Loucy (cell line): ENCODE measurements at regions not wholly inside any gene's neighbourhood (a gene's known extent, or its start where the extent isn't known, plus 50 kb on each side); places are given as distances from the start of the nearest gene placed in this dataset.
A peak's percentile ranks its signal among the peaks of the same experiment; 100 is the strongest.
"Not testable (repeated sequence)": the region's sequence is repeated elsewhere in the genome, so short reads cannot be mapped to it uniquely, and the experiment has no call there.

ENCODE experiments used
- H2AFZ ChIP-seq: fragments of 200-600 bp; sonication (generic); 2 replicates; pipeline ENCODE4 v1.6.0; 2016; ENCODE audit warnings: antibody characterized with exemption, mild to moderate bottlenecking, low read length, moderate library complexity
- H3F3A ChIP-seq: fragments of 200-600 bp; 2 replicates; pipeline ENCODE4 v1.6.0; 2016; ENCODE audit warnings: antibody characterized with exemption, low read depth, mild to moderate bottlenecking
- H3K27me3 ChIP-seq: fragments of 200-600 bp; sonication (generic); 2 replicates; pipeline ENCODE4 v1.6.1; 2014; ENCODE audit warnings: low read length, mild to moderate bottlenecking; ENCODE audit not compliant: insufficient read depth, poor library complexity, severe bottlenecking
- H3K36me3 ChIP-seq: fragments of 200-600 bp; sonication (generic); 2 replicates; pipeline ENCODE4 v1.6.1; 2016; ENCODE audit warnings: low read length; ENCODE audit not compliant: insufficient read depth
- H3K4me1 ChIP-seq: fragments of 200-600 bp; sonication (generic); 2 replicates; pipeline ENCODE4 v1.5.1; 2014; ENCODE audit warnings: low read length, mild to moderate bottlenecking; ENCODE audit not compliant: insufficient read depth, poor library complexity, severe bottlenecking
- H3K4me2 ChIP-seq: fragments of 200-600 bp; sonication (generic); 2 replicates; pipeline ENCODE4 v1.6.0; 2014; ENCODE audit warnings: antibody characterized with exemption, low read length, low read depth, mild to moderate bottlenecking; ENCODE audit not compliant: poor library complexity, severe bottlenecking
- H3K4me3 ChIP-seq: fragments of 200-600 bp; sonication (generic); 2 replicates; pipeline ENCODE4 v1.5.1; 2014; ENCODE audit warnings: low read length, mild to moderate bottlenecking, mixed read lengths; ENCODE audit not compliant: poor library complexity, severe bottlenecking
- H3K79me2 ChIP-seq: fragments of 200-600 bp; sonication (generic); 2 replicates; pipeline ENCODE4 v1.6.1; 2014; ENCODE audit warnings: low read length; ENCODE audit not compliant: insufficient read depth
- H3K9ac ChIP-seq: fragments of 200-600 bp; sonication (generic); 2 replicates; pipeline ENCODE4 v1.6.0; 2014; ENCODE audit warnings: mild to moderate bottlenecking, low read depth, low read length, moderate library complexity; ENCODE audit not compliant: poor library complexity, severe bottlenecking
- H3K9me2 ChIP-seq: fragments of 200-600 bp; sonication (generic); replicated peaks from 2 replicates; pipeline ENCODE4 v1.6.1; 2016; ENCODE audit warnings: low read depth, low read length, mixed read lengths
- H3K9me3 ChIP-seq: fragments of 200-600 bp; sonication (generic); 2 replicates; pipeline ENCODE4 v1.6.1; 2014; ENCODE audit warnings: mild to moderate bottlenecking, antibody characterized with exemption, low read length, low read depth; ENCODE audit not compliant: insufficient read depth
- H4K20me1 ChIP-seq: fragments of 200-600 bp; sonication (generic); 2 replicates; pipeline ENCODE4 v1.6.0; 2014; ENCODE audit warnings: antibody characterized with exemption, low read length, mild to moderate bottlenecking; ENCODE audit not compliant: insufficient read depth, poor library complexity, severe bottlenecking
- CTCF ChIP-seq: fragments of 200-600 bp; sonication (generic); conservative IDR thresholded peaks from 2 replicates; pipeline ENCODE4 v1.5.1; 2014; ENCODE audit warnings: mild to moderate bottlenecking, antibody characterized with exemption, low read length
- EZH2phosphoT487 ChIP-seq: fragments of 200-600 bp; IDR thresholded peaks from 2 replicates; pipeline ENCODE4 v1.6.1; 2018; ENCODE audit warnings: antibody characterized with exemption, mild to moderate bottlenecking, moderate library complexity, borderline replicate concordance

- no peak overlapping the region for H2AFZ ChIP-seq
- TF ChIP-seq CTCF = no peak
- TF ChIP-seq EZH2phosphoT487 = no peak
Observed at GRCh38 chr2:188693111-188693510, 281.1 kb upstream of the COL3A1 start.

GRCh38 chr2:188693771-188694170, 280.4 kb upstream of the COL3A1 start:
- H3K9me3 ChIP-seq = no peaks in the 10 kb centered on the region
- no peaks in the 10 kb centered on the region for H3K9me2 ChIP-seq
- no peaks in the 10 kb centered on the region for H4K20me1 ChIP-seq
- no peak overlapping the region for H3K9ac ChIP-seq
- TF ChIP-seq EZH2phosphoT487 (no peak), CTCF (no peak)
- peaks cover 14% of the 10 kb centered on the region; the same call in 1 of the 2 replicates for H3F3A ChIP-seq
- H3K79me2 ChIP-seq = no peaks in the 10 kb centered on the region
- H3K4me3 ChIP-seq = no peak overlapping the region
- peaks cover 32% of the 10 kb centered on the region for H3K4me1 ChIP-seq
- no peaks in the 10 kb centered on the region for H3K27me3 ChIP-seq
- no peak overlapping the region for H2AFZ ChIP-seq
- no peaks in the 10 kb centered on the region for H3K36me3 ChIP-seq
- no peak overlapping the region for H3K4me2 ChIP-seq

More at GRCh38 chr2:188693111-188693510, 281.1 kb upstream of the COL3A1 start:
- Histone ChIP-seq H3K4me2 (no peak overlapping the region), H3K36me3 (no peaks in the 10 kb centered on the region), H3K79me2 (no peaks in the 10 kb centered on the region), H4K20me1 (no peaks in the 10 kb centered on the region), H3K9me3 (no peaks in the 10 kb centered on the region), H3K4me3 (no peak overlapping the region), H3K9me2 (no peaks in the 10 kb centered on the region), H3F3A (peaks cover 14% of the 10 kb centered on the region; the same call in 1 of the 2 replicates), H3K9ac (no peak overlapping the region), H3K27me3 (no peaks in the 10 kb centered on the region), H3K4me1 (peaks cover 32% of the 10 kb centered on the region)

- H2AFZ ChIP-seq = peak overlapping the region; percentile 26; the same call in 1 of the 2 replicates
- peaks cover 14% of the 10 kb centered on the region; the same call in 1 of the 2 replicates for H3F3A ChIP-seq
- H3K27me3 ChIP-seq = no peaks in the 10 kb centered on the region
- H3K9me3 ChIP-seq = no peaks in the 10 kb centered on the region
- H3K4me1 ChIP-seq = peaks cover 32% of the 10 kb centered on the region
- no peaks in the 10 kb centered on the region for H3K79me2 ChIP-seq
- H3K36me3 ChIP-seq = no peaks in the 10 kb centered on the region
- no peaks in the 10 kb centered on the region for H3K9me2 ChIP-seq
- peak overlapping the region; percentile 50 for H3K4me3 ChIP-seq
- no peaks in the 10 kb centered on the region for H4K20me1 ChIP-seq
- peak overlapping the region; percentile 61 for H3K4me2 ChIP-seq
- TF ChIP-seq EZH2phosphoT487 (no peak), CTCF (no peak)
- H3K9ac ChIP-seq = peak overlapping the region; percentile 35
Observed at GRCh38 chr2:188695953-188696352, 278.2 kb upstream of the COL3A1 start.

- not testable (repeated sequence) for H3K9me3 ChIP-seq, H3K9ac ChIP-seq, H3K36me3 ChIP-seq, H3K4me3 ChIP-seq, H3K79me2 ChIP-seq, H3K27me3 ChIP-seq, H4K20me1 ChIP-seq, H3K4me2 ChIP-seq, H3K9me2 ChIP-seq, H2AFZ ChIP-seq
- Histone ChIP-seq H3F3A (peaks cover 14% of the 10 kb centered on the region; the same call in 1 of the 2 replicates), H3K4me1 (peaks cover 24% of the 10 kb centered on the region)
Observed at GRCh38 chr2:188698151-188698550, 276.0 kb upstream of the COL3A1 start.
